ENCODE measurements at regions not wholly inside any gene's neighbourhood (a gene's known extent, or its start where the extent isn't known, plus 50 kb on each side); places are given as distances from the start of the nearest gene placed in this dataset.

GRCh38 chr2:66789741-66790140 is 354.8 kb downstream of the MEIS1 start:
- no peaks in the 10 kb centered on the region for H4K20me1 ChIP-seq (ENCODE audit: insufficient read depth, low read length)
- no peaks in the 10 kb centered on the region for H3K79me1 ChIP-seq (ENCODE audit: low read depth in 1 of 2, low read length in 2 of 2)
- H3K4ac ChIP-seq (ENCODE audit: low read depth, low read length), result peak overlapping the region; percentile 14; the same call in 1 of the 2 replicates
- peaks cover 9% of the 10 kb centered on the region for H3K4me1 ChIP-seq (ENCODE audit: control insufficient read depth, insufficient read depth, low read length)
- H4K8ac ChIP-seq (ENCODE audit: low read depth in 2 of 2, low read length in 2 of 2), result peak overlapping the region in 1 of 2 experiments; percentile 15; a peak in 2 of 4 replicates
- no TSS peak for BruUV-seq (replicated peaks)
- POLR2A ChIA-PET (ENCODE audit: unreplicated experiment), result no interaction called here
- no peak overlapping the region for H3K27ac ChIP-seq (ENCODE audit: insufficient read depth, low read length)
- no peak overlapping the region for H2AK9ac ChIP-seq (replicated peaks; ENCODE audit: low read depth, low read length, poor library complexity)
- CTCF ChIA-PET, result no interaction called here
- H3K18ac ChIP-seq (ENCODE audit: low read depth, low read length), result 0 out of 2 replicates have a peak overlapping the region, but pooled peaks have one; percentile 2
- no peaks in the 10 kb centered on the region for H3K27me3 ChIP-seq (ENCODE audit: control insufficient read depth, insufficient read depth, low read length)
- peak overlapping the region; percentile 54; the same call in 1 of the 2 replicates for H2BK20ac ChIP-seq (ENCODE audit: low read depth, low read length)
- peak overlapping the region; percentile 17 for H4K91ac ChIP-seq (ENCODE audit: insufficient read depth, low read depth, low read length)
- peak overlapping the region; percentile 46 for H2AFZ ChIP-seq (replicated peaks; ENCODE audit: low read length, poor library complexity)
- no peak overlapping the region for H3K4me3 ChIP-seq (ENCODE audit: insufficient read depth, low read depth, low read length)
- H3K9me1 ChIP-seq (ENCODE audit: insufficient read depth, low read length), result peaks cover 9% of the 10 kb centered on the region
- peak overlapping the region; percentile 68 for H2AK5ac ChIP-seq (ENCODE audit: low read depth, low read length)
- intact Hi-C loops (cut with micrococcal nuclease) (loop anchor here (5.0 kb wide), 1 partner anchor 207 kb away; no protein-coding TSS in a partner anchor), in situ Hi-C loops (cut with MboI; ENCODE audit: low sequenced_read_pairs) (no loop called here), dilution Hi-C loops (cut with HindIII; ENCODE audit: low sequenced_read_pairs, unreplicated experiment) (no loop called here)
- no peak overlapping the region for H4K5ac ChIP-seq (ENCODE audit: low read depth, low read length)
- WGBS, 2 experiments (ENCODE audit: extremely low coverage in 2 of 2, insufficient read length in 1 of 2), result no CpG with 5 or more reads among the region's 5 CpGs
- H2BK5ac ChIP-seq (ENCODE audit: low read depth, low read length, poor library complexity, severe bottlenecking), result no peak overlapping the region
- TF ChIP-seq CTCF (conservative IDR thresholded peaks at IDR 0.05; ENCODE audit: low read depth, low read length) (no peak), CEBPB (IDR thresholded peaks at IDR 0.05; ENCODE audit: low read depth, low read length) (peak; percentile 17; the same call in 1 of the 2 replicates)
- no peaks in the 10 kb centered on the region for H3K36me3 ChIP-seq (ENCODE audit: control insufficient read depth, insufficient read depth, low read length)
- ATAC-seq (ENCODE audit: low read depth), result no peak
- no peak overlapping the region for H3K56ac ChIP-seq (ENCODE audit: extremely low read depth, insufficient read depth, low read length)
- H3K14ac ChIP-seq (replicated peaks; ENCODE audit: low read depth, low read length), result peak overlapping the region; percentile 4; the same call in 1 of the 2 replicates
- peak; percentile 40 for DNase-seq
- H3K4me2 ChIP-seq (ENCODE audit: low read depth, low read length), result no peak overlapping the region
- H2BK120ac ChIP-seq (ENCODE audit: low read depth, low read length), result peak overlapping the region; percentile 21
- H3K9me3 ChIP-seq (ENCODE audit: control insufficient read depth, insufficient read depth, low read length), result no peaks in the 10 kb centered on the region
- 0 out of 2 replicates have a peak overlapping the region, but pooled peaks have one; percentile 6 for H3K23ac ChIP-seq (ENCODE audit: low read depth, low read length)
- no peak overlapping the region for H2BK15ac ChIP-seq (ENCODE audit: low read depth, low read length)
- H3K9ac ChIP-seq (ENCODE audit: low read depth, low read length), result no peak overlapping the region

All from IMR-90 (cell line).